ENCODE measurements at regions not wholly inside any gene's neighbourhood (a gene's known extent, or its start where the extent isn't known, plus 50 kb on each side); places are given as distances from the start of the nearest gene placed in this dataset.

- Histone ChIP-seq H3K4me2 (ENCODE audit: low read length) (no peak overlapping the region), H3K9me2 (ENCODE audit: insufficient read depth, low read length) (no peaks in the 10 kb centered on the region), H3K4me3 (ENCODE audit: low read depth, low read length, poor library complexity, severe bottlenecking) (no peak overlapping the region), H3K27ac (ENCODE audit: low read depth, low read length, poor library complexity, severe bottlenecking) (no peak overlapping the region), H2AFZ (ENCODE audit: low read length) (no peak overlapping the region), H3K79me2 (ENCODE audit: insufficient read depth, low read depth, low read length) (no peaks in the 10 kb centered on the region), H3K9me3 (ENCODE audit: low read length) (no peaks in the 10 kb centered on the region), H4K20me1 (ENCODE audit: insufficient read depth, low read length) (no peaks in the 10 kb centered on the region), H3K36me3 (ENCODE audit: insufficient read depth, low read length) (no peaks in the 10 kb centered on the region), H3K4me1 (ENCODE audit: insufficient read depth, low read length, poor library complexity, severe bottlenecking) (no peaks in the 10 kb centered on the region)
- ChIA-PET CTCF (ENCODE audit: unreplicated experiment) (no interaction called here), POLR2A (interaction anchor here (1.2 kb wide), 1 partner anchor 10 kb away, joined by 4 read pairs; no protein-coding TSS in a partner anchor)
- DNase-seq (ENCODE audit: low spot score), result no peak
- TF ChIP-seq EZH2phosphoT487 (IDR thresholded peaks at IDR 0.05; ENCODE audit: borderline replicate concordance, low read depth, low read length), result no peak
- TF ChIP-seq, protein P1, sequence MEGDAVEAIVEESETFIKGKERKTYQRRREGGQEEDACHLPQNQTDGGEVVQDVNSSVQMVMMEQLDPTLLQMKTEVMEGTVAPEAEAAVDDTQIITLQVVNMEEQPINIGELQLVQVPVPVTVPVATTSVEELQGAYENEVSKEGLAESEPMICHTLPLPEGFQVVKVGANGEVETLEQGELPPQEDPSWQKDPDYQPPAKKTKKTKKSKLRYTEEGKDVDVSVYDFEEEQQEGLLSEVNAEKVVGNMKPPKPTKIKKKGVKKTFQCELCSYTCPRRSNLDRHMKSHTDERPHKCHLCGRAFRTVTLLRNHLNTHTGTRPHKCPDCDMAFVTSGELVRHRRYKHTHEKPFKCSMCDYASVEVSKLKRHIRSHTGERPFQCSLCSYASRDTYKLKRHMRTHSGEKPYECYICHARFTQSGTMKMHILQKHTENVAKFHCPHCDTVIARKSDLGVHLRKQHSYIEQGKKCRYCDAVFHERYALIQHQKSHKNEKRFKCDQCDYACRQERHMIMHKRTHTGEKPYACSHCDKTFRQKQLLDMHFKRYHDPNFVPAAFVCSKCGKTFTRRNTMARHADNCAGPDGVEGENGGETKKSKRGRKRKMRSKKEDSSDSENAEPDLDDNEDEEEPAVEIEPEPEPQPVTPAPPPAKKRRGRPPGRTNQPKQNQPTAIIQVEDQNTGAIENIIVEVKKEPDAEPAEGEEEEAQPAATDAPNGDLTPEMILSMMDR (conservative IDR thresholded peaks at IDR 0.05; ENCODE audit: low read length), result no peak
- intact Hi-C loops (cut with micrococcal nuclease; ENCODE audit: unreplicated experiment), result no loop called here
- BruUV-seq (replicated peaks), result no TSS peak
These were observed 819.9 kb upstream of the GRAMD2B start for GRCh38 chr5:125603321-125603720.

- Histone ChIP-seq H3K36me3 (ENCODE audit: insufficient read depth, low read length) (no peaks in the 10 kb centered on the region), H3K4me1 (ENCODE audit: insufficient read depth, low read length, poor library complexity, severe bottlenecking) (no peaks in the 10 kb centered on the region), H3K9me3 (ENCODE audit: low read length) (no peaks in the 10 kb centered on the region), H3K9me2 (ENCODE audit: insufficient read depth, low read length) (no peaks in the 10 kb centered on the region), H2AFZ (ENCODE audit: low read length) (no peak overlapping the region), H3K79me2 (ENCODE audit: insufficient read depth, low read depth, low read length) (no peaks in the 10 kb centered on the region), H3K4me2 (ENCODE audit: low read length) (no peak overlapping the region), H3K27ac (ENCODE audit: low read depth, low read length, poor library complexity, severe bottlenecking) (no peak overlapping the region), H4K20me1 (ENCODE audit: insufficient read depth, low read length) (no peaks in the 10 kb centered on the region), H3K4me3 (ENCODE audit: low read depth, low read length, poor library complexity, severe bottlenecking) (no peak overlapping the region)
- TF ChIP-seq, protein P1 (conservative IDR thresholded peaks at IDR 0.05; ENCODE audit: low read length), result no peak
- TF ChIP-seq EZH2phosphoT487 (IDR thresholded peaks at IDR 0.05; ENCODE audit: borderline replicate concordance, low read depth, low read length), result no peak
- ChIA-PET POLR2A (interaction anchor here (0.7 to 1.2 kb wide), 3 partner anchors 9 to 52 kb away, joined by 3 to 4 read pairs (median 3); no protein-coding TSS in a partner anchor), CTCF (ENCODE audit: unreplicated experiment) (no interaction called here)
- BruUV-seq (replicated peaks), result no TSS peak
- DNase-seq (ENCODE audit: low spot score), result no peak
- intact Hi-C loops (cut with micrococcal nuclease; ENCODE audit: unreplicated experiment), result no loop called here
These were observed 819.1 kb upstream of the GRAMD2B start for GRCh38 chr5:125604104-125604503.

- CTCF ChIA-PET (ENCODE audit: unreplicated experiment), result no interaction called here
- POLR2A ChIA-PET, result no interaction called here
- H3K27ac ChIP-seq (ENCODE audit: low read depth, low read length, poor library complexity, severe bottlenecking), result no peak overlapping the region
- no peak overlapping the region for H2AFZ ChIP-seq (ENCODE audit: low read length)
- H3K36me3 ChIP-seq (ENCODE audit: insufficient read depth, low read length), result no peaks in the 10 kb centered on the region
- H4K20me1 ChIP-seq (ENCODE audit: insufficient read depth, low read length), result no peaks in the 10 kb centered on the region
- H3K4me2 ChIP-seq (ENCODE audit: low read length), result no peak overlapping the region
- no peaks in the 10 kb centered on the region for H3K4me1 ChIP-seq (ENCODE audit: insufficient read depth, low read length, poor library complexity, severe bottlenecking)
- no peak overlapping the region for H3K4me3 ChIP-seq (ENCODE audit: low read depth, low read length, poor library complexity, severe bottlenecking)
- DNase-seq (ENCODE audit: low spot score), result no peak
- intact Hi-C loops (cut with micrococcal nuclease; ENCODE audit: unreplicated experiment), result no loop called here
- H3K79me2 ChIP-seq (ENCODE audit: insufficient read depth, low read depth, low read length), result no peaks in the 10 kb centered on the region
- H3K9me2 ChIP-seq (ENCODE audit: insufficient read depth, low read length), result no peaks in the 10 kb centered on the region
- TF ChIP-seq EZH2phosphoT487 (IDR thresholded peaks at IDR 0.05; ENCODE audit: borderline replicate concordance, low read depth, low read length), result no peak
- TF ChIP-seq, protein P1 (conservative IDR thresholded peaks at IDR 0.05; ENCODE audit: low read length), result no peak
- no TSS peak for BruUV-seq (replicated peaks)
- no peaks in the 10 kb centered on the region for H3K9me3 ChIP-seq (ENCODE audit: low read length)
These were observed 816.2 kb upstream of the GRAMD2B start for GRCh38 chr5:125607018-125607417.
